ENCODE measurements at regions not wholly inside any gene's neighbourhood (a gene's known extent, or its start where the extent isn't known, plus 50 kb on each side); places are given as distances from the start of the nearest gene placed in this dataset.
A peak's percentile ranks its signal among the peaks of the same experiment; 100 is the strongest.

DNA sequence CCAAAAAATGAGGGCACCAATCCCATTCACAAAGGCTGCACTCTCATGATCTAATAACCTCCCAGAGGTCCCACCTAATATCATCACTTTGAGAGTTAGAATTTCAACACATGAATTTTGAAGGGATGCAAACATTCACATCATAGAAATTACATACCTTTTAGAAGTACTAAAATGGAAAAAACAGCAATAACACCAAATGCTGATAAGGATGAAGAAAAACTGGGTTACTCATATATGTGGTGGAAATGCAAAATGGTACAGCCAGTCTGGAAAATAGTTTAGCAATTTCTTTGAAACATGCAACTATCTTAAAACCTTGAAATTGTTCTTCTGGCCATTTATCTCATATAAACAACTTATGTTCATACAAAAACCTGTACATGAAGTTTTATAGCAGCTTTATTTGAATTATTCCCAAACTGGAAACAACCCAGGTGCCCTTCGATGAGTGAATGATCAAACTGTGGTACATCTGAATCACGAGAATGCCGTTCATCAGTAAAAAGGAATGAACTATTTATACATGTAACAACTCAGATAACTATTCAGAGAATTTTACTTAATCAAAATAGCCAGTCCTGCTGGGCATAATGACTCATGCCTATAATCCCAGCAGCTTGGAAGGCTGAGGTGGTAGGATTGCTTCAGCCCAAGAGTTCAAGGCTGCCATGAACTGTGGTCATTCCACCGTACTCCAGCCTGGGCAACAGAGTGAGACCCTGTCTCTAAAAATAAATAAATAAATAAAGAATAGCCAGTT is 109.4 kb upstream of the SSTR1 start:
- DNase-seq (ENCODE audit: low read depth, low spot score) (no peak), FAIRE-seq (no peak)
- H3K4me2 ChIP-seq (ENCODE audit: insufficient read depth, low read length) = no peak overlapping the region
- ChIA-PET CTCF (no interaction called here), POLR2A (no interaction called here)
- no TSS peak for BruUV-seq (replicated peaks)
- no peaks in the 10 kb centered on the region for H3K36me3 ChIP-seq (ENCODE audit: control insufficient read depth in 2 of 2, extremely low read depth in 1 of 2, insufficient read depth in 2 of 2, low read length in 2 of 2)
- no peaks in the 10 kb centered on the region for H3K9me1 ChIP-seq (replicated peaks; ENCODE audit: control insufficient read depth, extremely low read depth, insufficient read depth, low read length)
- no peaks in the 10 kb centered on the region for H3K9me3 ChIP-seq (replicated peaks; ENCODE audit: control insufficient read depth, insufficient read depth, low read length)
- intact Hi-C loops (cut with micrococcal nuclease) (no loop called here), dilution Hi-C loops (cut with MboI; ENCODE audit: extremely low pct_ligation_motif_present, low sequenced_read_pairs) (no loop called here)
- H3K4me1 ChIP-seq (ENCODE audit: control insufficient read depth, extremely low read depth, insufficient read depth, low read length) = no peaks in the 10 kb centered on the region
- H3K27me3 ChIP-seq (ENCODE audit: control insufficient read depth in 2 of 2, insufficient read depth in 2 of 2, low read length in 2 of 2) = no peaks in the 10 kb centered on the region
- H4K20me1 ChIP-seq (replicated peaks; ENCODE audit: control insufficient read depth, extremely low read depth, insufficient read depth, low read length) = no peaks in the 10 kb centered on the region
- no peak overlapping the region for H3K9ac ChIP-seq (replicated peaks; ENCODE audit: extremely low read depth, insufficient read depth, low read length)
- no peak overlapping the region for H3K4me3 ChIP-seq (replicated peaks in 1 of 3; ENCODE audit: insufficient read depth in 1 of 3, low read depth in 1 of 3, low read length in 3 of 3)
- no peak overlapping the region for H3K27ac ChIP-seq (ENCODE audit: insufficient read depth, low read depth, low read length)
- H3K79me2 ChIP-seq (ENCODE audit: control insufficient read depth, insufficient read depth, low read length) = no peaks in the 10 kb centered on the region
- TF ChIP-seq POLR2A (IDR thresholded peaks at IDR 0.05; ENCODE audit: low read depth, low read length) = no peak
- TF ChIP-seq, protein P1, sequence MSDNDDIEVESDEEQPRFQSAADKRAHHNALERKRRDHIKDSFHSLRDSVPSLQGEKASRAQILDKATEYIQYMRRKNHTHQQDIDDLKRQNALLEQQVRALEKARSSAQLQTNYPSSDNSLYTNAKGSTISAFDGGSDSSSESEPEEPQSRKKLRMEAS (IDR thresholded peaks at IDR 0.05; ENCODE audit: insufficient read depth, insufficient read length) = no peak
- TF ChIP-seq, protein P2, sequence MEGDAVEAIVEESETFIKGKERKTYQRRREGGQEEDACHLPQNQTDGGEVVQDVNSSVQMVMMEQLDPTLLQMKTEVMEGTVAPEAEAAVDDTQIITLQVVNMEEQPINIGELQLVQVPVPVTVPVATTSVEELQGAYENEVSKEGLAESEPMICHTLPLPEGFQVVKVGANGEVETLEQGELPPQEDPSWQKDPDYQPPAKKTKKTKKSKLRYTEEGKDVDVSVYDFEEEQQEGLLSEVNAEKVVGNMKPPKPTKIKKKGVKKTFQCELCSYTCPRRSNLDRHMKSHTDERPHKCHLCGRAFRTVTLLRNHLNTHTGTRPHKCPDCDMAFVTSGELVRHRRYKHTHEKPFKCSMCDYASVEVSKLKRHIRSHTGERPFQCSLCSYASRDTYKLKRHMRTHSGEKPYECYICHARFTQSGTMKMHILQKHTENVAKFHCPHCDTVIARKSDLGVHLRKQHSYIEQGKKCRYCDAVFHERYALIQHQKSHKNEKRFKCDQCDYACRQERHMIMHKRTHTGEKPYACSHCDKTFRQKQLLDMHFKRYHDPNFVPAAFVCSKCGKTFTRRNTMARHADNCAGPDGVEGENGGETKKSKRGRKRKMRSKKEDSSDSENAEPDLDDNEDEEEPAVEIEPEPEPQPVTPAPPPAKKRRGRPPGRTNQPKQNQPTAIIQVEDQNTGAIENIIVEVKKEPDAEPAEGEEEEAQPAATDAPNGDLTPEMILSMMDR (IDR thresholded peaks at IDR 0.05; ENCODE audit: extremely low read depth in 1 of 2, insufficient read depth in 1 of 2, low read depth in 1 of 2, low read length in 2 of 2) = no peak
- no peak for TF ChIP-seq JUN (IDR thresholded peaks at IDR 0.05; ENCODE audit: borderline replicate concordance, insufficient read depth, insufficient read length, low read depth)
- H2AFZ ChIP-seq (ENCODE audit: low read depth, low read length) = no peak overlapping the region

DNA sequence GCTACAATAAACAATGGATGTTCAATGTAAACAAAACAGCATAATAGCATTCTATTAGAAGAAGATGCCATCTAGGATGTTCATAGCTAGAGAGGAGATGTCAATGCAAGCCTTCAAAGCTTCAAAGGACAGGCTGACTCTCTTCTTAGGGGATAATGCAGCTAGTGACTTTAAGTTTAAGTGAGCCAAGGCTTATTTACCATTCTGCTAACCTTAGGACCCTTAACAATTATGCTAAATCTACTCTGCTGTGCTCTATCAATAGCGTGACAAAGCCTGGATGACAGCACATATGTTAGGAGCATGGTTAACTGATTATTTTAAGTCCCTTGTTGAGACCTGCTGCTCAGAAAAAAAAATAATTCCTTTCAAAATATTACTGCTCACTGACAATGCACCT is 106.0 kb upstream of the SSTR1 start:
- intact Hi-C loops (cut with micrococcal nuclease) (no loop called here), dilution Hi-C loops (cut with MboI; ENCODE audit: extremely low pct_ligation_motif_present, low sequenced_read_pairs) (no loop called here)
- CTCF ChIA-PET = no interaction called here
- FAIRE-seq = peak; percentile 56
- Histone ChIP-seq H3K9me1 (replicated peaks; ENCODE audit: control insufficient read depth, extremely low read depth, insufficient read depth, low read length) (no peaks in the 10 kb centered on the region), H3K27ac (ENCODE audit: insufficient read depth, low read depth, low read length) (no peak overlapping the region), H3K27me3 (ENCODE audit: control insufficient read depth in 2 of 2, insufficient read depth in 2 of 2, low read length in 2 of 2) (no peaks in the 10 kb centered on the region), H3K4me2 (ENCODE audit: insufficient read depth, low read length) (no peak overlapping the region), H3K36me3 (ENCODE audit: control insufficient read depth in 2 of 2, extremely low read depth in 1 of 2, insufficient read depth in 2 of 2, low read length in 2 of 2) (no peaks in the 10 kb centered on the region), H3K4me3 (replicated peaks in 1 of 3; ENCODE audit: insufficient read depth in 1 of 3, low read depth in 1 of 3, low read length in 3 of 3) (no peak overlapping the region), H2AFZ (ENCODE audit: low read depth, low read length) (no peak overlapping the region), H3K4me1 (ENCODE audit: control insufficient read depth, extremely low read depth, insufficient read depth, low read length) (no peaks in the 10 kb centered on the region), H3K9me3 (replicated peaks; ENCODE audit: control insufficient read depth, insufficient read depth, low read length) (no peaks in the 10 kb centered on the region), H3K79me2 (ENCODE audit: control insufficient read depth, insufficient read depth, low read length) (no peaks in the 10 kb centered on the region), H4K20me1 (replicated peaks; ENCODE audit: control insufficient read depth, extremely low read depth, insufficient read depth, low read length) (no peaks in the 10 kb centered on the region), H3K9ac (replicated peaks; ENCODE audit: extremely low read depth, insufficient read depth, low read length) (no peak overlapping the region)
- no TSS peak for BruUV-seq (replicated peaks)
- TF ChIP-seq, protein P1 (IDR thresholded peaks at IDR 0.05; ENCODE audit: insufficient read depth, insufficient read length) = no peak
- TF ChIP-seq JUN (IDR thresholded peaks at IDR 0.05; ENCODE audit: borderline replicate concordance, insufficient read depth, insufficient read length, low read depth) (no peak), POLR2AphosphoS5 (IDR thresholded peaks at IDR 0.05; ENCODE audit: insufficient read depth, low read depth, low read length) (no peak), MYC (IDR thresholded peaks at IDR 0.05; ENCODE audit: low read depth, low read length) (no peak), FOS (IDR thresholded peaks at IDR 0.05; ENCODE audit: borderline replicate concordance, insufficient read depth, low read length) (no peak), POLR2A (IDR thresholded peaks at IDR 0.05; ENCODE audit: low read depth, low read length) (no peak), GATA2 (IDR thresholded peaks at IDR 0.05; ENCODE audit: insufficient read depth, insufficient read length, low read depth, low read length) (no peak), EZH2 (IDR thresholded peaks at IDR 0.05; ENCODE audit: borderline replicate concordance, low read depth, low read length, severe bottlenecking) (no peak)
- TF ChIP-seq, protein P2 (IDR thresholded peaks at IDR 0.05; ENCODE audit: extremely low read depth in 1 of 2, insufficient read depth in 1 of 2, low read depth in 1 of 2, low read length in 2 of 2) = no peak
- POLR2A ChIA-PET = no interaction called here
- DNase-seq (ENCODE audit: low read depth, low spot score) = no peak
